ENCODE measurements at regions not wholly inside any gene's neighbourhood (a gene's known extent, or its start where the extent isn't known, plus 50 kb on each side); places are given as distances from the start of the nearest gene placed in this dataset.

DNA sequence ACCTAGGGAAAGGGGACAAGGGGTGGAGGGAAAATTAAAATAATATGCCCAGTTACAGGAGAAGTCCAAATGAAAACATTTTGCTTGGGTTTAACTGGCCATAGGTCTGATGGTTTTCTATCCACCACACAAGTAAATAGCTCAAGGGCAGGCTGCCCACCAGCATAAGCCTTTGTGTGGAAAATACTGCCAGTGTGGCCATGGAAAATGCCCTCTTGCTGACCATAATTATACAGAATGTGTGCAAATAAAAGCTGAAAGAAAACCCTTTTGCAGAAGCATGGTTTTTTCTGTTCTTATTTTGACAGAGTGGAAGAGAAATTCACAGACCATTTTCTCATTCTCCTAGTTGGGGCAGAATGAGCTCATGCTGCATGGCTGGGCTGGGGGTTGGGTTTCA, 111.3 kb upstream of the SIX2 start:
- H3K36me3 ChIP-seq (ENCODE audit: control insufficient read depth in 4 of 4, insufficient read depth in 3 of 4, low read depth in 1 of 4, low read length in 3 of 4) = no peaks in the 10 kb centered on the region
- no peak for DNase-seq (ENCODE audit: low spot score)
- H3K4me3 ChIP-seq (ENCODE audit: low read depth in 1 of 3, low read length in 3 of 3) = no peak overlapping the region
- H3K9me3 ChIP-seq (ENCODE audit: control insufficient read depth in 4 of 4, low read length in 3 of 4) = no peaks in the 10 kb centered on the region
- TF ChIP-seq, protein P1, sequence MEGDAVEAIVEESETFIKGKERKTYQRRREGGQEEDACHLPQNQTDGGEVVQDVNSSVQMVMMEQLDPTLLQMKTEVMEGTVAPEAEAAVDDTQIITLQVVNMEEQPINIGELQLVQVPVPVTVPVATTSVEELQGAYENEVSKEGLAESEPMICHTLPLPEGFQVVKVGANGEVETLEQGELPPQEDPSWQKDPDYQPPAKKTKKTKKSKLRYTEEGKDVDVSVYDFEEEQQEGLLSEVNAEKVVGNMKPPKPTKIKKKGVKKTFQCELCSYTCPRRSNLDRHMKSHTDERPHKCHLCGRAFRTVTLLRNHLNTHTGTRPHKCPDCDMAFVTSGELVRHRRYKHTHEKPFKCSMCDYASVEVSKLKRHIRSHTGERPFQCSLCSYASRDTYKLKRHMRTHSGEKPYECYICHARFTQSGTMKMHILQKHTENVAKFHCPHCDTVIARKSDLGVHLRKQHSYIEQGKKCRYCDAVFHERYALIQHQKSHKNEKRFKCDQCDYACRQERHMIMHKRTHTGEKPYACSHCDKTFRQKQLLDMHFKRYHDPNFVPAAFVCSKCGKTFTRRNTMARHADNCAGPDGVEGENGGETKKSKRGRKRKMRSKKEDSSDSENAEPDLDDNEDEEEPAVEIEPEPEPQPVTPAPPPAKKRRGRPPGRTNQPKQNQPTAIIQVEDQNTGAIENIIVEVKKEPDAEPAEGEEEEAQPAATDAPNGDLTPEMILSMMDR (IDR thresholded peaks at IDR 0.05; ENCODE audit: low read depth, low read length, missing input control) = no peak
- TF ChIP-seq EGR1 (IDR thresholded peaks at IDR 0.05; ENCODE audit: low read depth in 2 of 2) (no peak), SP1 (IDR thresholded peaks at IDR 0.05) (no peak), HNF4G (IDR thresholded peaks at IDR 0.05) (no peak), GABPA (IDR thresholded peaks at IDR 0.05 in 1 of 2, conservative IDR thresholded peaks at IDR 0.05 in 1 of 2) (no peak), YY1 (IDR thresholded peaks at IDR 0.05) (no peak), HNF4A (conservative IDR thresholded peaks at IDR 0.05) (no peak)
- TF ChIP-seq, protein P2, sequence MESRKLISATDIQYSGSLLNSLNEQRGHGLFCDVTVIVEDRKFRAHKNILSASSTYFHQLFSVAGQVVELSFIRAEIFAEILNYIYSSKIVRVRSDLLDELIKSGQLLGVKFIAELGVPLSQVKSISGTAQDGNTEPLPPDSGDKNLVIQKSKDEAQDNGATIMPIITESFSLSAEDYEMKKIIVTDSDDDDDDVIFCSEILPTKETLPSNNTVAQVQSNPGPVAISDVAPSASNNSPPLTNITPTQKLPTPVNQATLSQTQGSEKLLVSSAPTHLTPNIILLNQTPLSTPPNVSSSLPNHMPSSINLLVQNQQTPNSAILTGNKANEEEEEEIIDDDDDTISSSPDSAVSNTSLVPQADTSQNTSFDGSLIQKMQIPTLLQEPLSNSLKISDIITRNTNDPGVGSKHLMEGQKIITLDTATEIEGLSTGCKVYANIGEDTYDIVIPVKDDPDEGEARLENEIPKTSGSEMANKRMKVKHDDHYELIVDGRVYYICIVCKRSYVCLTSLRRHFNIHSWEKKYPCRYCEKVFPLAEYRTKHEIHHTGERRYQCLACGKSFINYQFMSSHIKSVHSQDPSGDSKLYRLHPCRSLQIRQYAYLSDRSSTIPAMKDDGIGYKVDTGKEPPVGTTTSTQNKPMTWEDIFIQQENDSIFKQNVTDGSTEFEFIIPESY (IDR thresholded peaks at IDR 0.05) = no peak
- TF ChIP-seq, protein P3, sequence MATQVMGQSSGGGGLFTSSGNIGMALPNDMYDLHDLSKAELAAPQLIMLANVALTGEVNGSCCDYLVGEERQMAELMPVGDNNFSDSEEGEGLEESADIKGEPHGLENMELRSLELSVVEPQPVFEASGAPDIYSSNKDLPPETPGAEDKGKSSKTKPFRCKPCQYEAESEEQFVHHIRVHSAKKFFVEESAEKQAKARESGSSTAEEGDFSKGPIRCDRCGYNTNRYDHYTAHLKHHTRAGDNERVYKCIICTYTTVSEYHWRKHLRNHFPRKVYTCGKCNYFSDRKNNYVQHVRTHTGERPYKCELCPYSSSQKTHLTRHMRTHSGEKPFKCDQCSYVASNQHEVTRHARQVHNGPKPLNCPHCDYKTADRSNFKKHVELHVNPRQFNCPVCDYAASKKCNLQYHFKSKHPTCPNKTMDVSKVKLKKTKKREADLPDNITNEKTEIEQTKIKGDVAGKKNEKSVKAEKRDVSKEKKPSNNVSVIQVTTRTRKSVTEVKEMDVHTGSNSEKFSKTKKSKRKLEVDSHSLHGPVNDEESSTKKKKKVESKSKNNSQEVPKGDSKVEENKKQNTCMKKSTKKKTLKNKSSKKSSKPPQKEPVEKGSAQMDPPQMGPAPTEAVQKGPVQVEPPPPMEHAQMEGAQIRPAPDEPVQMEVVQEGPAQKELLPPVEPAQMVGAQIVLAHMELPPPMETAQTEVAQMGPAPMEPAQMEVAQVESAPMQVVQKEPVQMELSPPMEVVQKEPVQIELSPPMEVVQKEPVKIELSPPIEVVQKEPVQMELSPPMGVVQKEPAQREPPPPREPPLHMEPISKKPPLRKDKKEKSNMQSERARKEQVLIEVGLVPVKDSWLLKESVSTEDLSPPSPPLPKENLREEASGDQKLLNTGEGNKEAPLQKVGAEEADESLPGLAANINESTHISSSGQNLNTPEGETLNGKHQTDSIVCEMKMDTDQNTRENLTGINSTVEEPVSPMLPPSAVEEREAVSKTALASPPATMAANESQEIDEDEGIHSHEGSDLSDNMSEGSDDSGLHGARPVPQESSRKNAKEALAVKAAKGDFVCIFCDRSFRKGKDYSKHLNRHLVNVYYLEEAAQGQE (IDR thresholded peaks at IDR 0.05) = no peak
- H3K9ac ChIP-seq (ENCODE audit: low read depth in 1 of 2, low read length in 2 of 2) = no peak overlapping the region
- no peaks in the 10 kb centered on the region for H3K4me1 ChIP-seq (ENCODE audit: control insufficient read depth in 4 of 4, insufficient read depth in 4 of 4, low read length in 3 of 4)
- no peaks in the 10 kb centered on the region for H3K27me3 ChIP-seq (ENCODE audit: control insufficient read depth in 4 of 4, insufficient read depth in 4 of 4, low read length in 3 of 4)
- no peak overlapping the region for H3K27ac ChIP-seq (ENCODE audit: low read depth in 1 of 2, low read length in 2 of 2)

DNA sequence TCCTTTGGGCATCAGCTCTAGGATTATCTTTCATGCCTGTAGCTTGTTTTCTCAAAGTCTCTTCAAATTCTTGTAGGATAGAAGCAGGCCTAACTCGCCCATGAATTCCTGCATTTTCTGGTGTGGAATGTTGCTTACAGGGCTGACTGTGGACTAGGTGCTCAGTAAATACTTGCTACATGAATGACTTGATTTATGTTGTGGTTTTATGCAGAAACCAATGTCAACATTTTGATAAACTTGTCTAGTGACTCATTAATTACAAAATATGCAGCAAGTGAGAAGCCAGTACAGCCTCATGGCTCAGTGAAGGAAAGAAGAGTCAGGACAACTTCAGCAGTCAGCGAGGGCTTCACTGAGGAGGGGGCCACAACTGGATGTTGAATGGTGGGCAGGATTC, 110.6 kb upstream of the SIX2 start:
- Histone ChIP-seq H3K9me3 (ENCODE audit: control insufficient read depth in 4 of 4, low read length in 3 of 4) (no peaks in the 10 kb centered on the region), H3K27ac (ENCODE audit: low read depth in 1 of 2, low read length in 2 of 2) (no peak overlapping the region), H3K27me3 (ENCODE audit: control insufficient read depth in 4 of 4, insufficient read depth in 4 of 4, low read length in 3 of 4) (no peaks in the 10 kb centered on the region), H3K4me3 (ENCODE audit: low read depth in 1 of 3, low read length in 3 of 3) (no peak overlapping the region), H3K4me1 (ENCODE audit: control insufficient read depth in 4 of 4, insufficient read depth in 4 of 4, low read length in 3 of 4) (no peaks in the 10 kb centered on the region), H3K9ac (ENCODE audit: low read depth in 1 of 2, low read length in 2 of 2) (no peak overlapping the region), H3K36me3 (ENCODE audit: control insufficient read depth in 4 of 4, insufficient read depth in 3 of 4, low read depth in 1 of 4, low read length in 3 of 4) (no peaks in the 10 kb centered on the region)
- 84% methylated on average over 2 of the region's 2 CpGs for WGBS
- DNase-seq (ENCODE audit: low spot score) = no peak
- TF ChIP-seq, protein P4, sequence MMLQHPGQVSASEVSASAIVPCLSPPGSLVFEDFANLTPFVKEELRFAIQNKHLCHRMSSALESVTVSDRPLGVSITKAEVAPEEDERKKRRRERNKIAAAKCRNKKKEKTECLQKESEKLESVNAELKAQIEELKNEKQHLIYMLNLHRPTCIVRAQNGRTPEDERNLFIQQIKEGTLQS (IDR thresholded peaks at IDR 0.05) = no peak
- TF ChIP-seq HNF4A (conservative IDR thresholded peaks at IDR 0.05) = no peak
- TF ChIP-seq, protein P1 (IDR thresholded peaks at IDR 0.05; ENCODE audit: low read depth, low read length, missing input control) = no peak
- TF ChIP-seq FOXA2 (IDR thresholded peaks at IDR 0.05) = no peak
- TF ChIP-seq HNF4G (IDR thresholded peaks at IDR 0.05) = no peak
- no peak for TF ChIP-seq GABPA (IDR thresholded peaks at IDR 0.05 in 1 of 2, conservative IDR thresholded peaks at IDR 0.05 in 1 of 2)
- TF ChIP-seq, protein P3 (IDR thresholded peaks at IDR 0.05) = no peak
- TF ChIP-seq EGR1 (IDR thresholded peaks at IDR 0.05; ENCODE audit: low read depth in 2 of 2) = no peak
- TF ChIP-seq, protein P5, sequence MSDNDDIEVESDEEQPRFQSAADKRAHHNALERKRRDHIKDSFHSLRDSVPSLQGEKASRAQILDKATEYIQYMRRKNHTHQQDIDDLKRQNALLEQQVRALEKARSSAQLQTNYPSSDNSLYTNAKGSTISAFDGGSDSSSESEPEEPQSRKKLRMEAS (IDR thresholded peaks at IDR 0.05) = no peak
- TF ChIP-seq JUND (IDR thresholded peaks at IDR 0.05) = no peak
- no peak for TF ChIP-seq YY1 (IDR thresholded peaks at IDR 0.05)
- no peak for TF ChIP-seq SP1 (IDR thresholded peaks at IDR 0.05)
- no peak for TF ChIP-seq RXRA (IDR thresholded peaks at IDR 0.05)
- TF ChIP-seq FOXA1 (IDR thresholded peaks at IDR 0.05) = no peak
- no peak for TF ChIP-seq NR2F2 (IDR thresholded peaks at IDR 0.05)
